Uterus (tissue), 2 donors: ENCODE measurements at regions not wholly inside any gene's neighbourhood (a gene's known extent, or its start where the extent isn't known, plus 50 kb on each side); places are given as distances from the start of the nearest gene placed in this dataset.

ENCODE experiments used
- POLR2A ChIP-seq, 2 donors: fragments of 450-650 bp; IDR thresholded peaks; one replicate each; pipeline ENCODE4 v1.6.1; 2016; ENCODE audit warnings: antibody characterized with exemption in 2 of 2, mild to moderate bottlenecking in 1 of 2, moderate library complexity in 1 of 2
- TF ChIP-seq, protein P1 (sequence below), 4 experiments: fragments of 200-600 bp in 2 of 4; fragments of 450-650 bp in 2 of 4; sonication (generic) in 2 of 4; IDR thresholded peaks; one replicate each; pipeline ENCODE4 v1.5.1; 2016 to 2019; ENCODE audit warnings: antibody characterized with exemption in 4 of 4, mild to moderate bottlenecking in 2 of 4, moderate library complexity in 1 of 4

DNA sequence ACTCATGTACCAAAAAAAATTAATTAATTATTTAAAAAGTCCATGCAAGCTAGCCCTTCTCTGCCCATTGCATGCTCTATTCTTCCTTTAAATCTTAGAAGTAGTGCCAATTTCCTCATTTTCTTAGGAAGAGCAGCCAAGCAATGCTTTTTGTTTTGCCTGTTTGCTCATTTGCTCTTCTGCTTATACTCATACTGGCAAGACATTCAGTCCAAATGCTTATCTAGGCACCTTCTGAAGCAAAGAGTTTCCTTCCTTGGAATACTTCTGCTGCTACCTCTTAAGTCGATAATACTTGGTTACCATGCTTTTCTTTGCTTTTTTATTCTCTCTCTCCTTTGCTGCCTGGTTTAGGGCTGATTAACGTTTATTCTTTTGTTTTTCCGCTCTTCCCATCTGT lies 1318.3 kb downstream of the AACS start:
- TF ChIP-seq, protein P1, sequence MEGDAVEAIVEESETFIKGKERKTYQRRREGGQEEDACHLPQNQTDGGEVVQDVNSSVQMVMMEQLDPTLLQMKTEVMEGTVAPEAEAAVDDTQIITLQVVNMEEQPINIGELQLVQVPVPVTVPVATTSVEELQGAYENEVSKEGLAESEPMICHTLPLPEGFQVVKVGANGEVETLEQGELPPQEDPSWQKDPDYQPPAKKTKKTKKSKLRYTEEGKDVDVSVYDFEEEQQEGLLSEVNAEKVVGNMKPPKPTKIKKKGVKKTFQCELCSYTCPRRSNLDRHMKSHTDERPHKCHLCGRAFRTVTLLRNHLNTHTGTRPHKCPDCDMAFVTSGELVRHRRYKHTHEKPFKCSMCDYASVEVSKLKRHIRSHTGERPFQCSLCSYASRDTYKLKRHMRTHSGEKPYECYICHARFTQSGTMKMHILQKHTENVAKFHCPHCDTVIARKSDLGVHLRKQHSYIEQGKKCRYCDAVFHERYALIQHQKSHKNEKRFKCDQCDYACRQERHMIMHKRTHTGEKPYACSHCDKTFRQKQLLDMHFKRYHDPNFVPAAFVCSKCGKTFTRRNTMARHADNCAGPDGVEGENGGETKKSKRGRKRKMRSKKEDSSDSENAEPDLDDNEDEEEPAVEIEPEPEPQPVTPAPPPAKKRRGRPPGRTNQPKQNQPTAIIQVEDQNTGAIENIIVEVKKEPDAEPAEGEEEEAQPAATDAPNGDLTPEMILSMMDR (IDR thresholded peaks at IDR 0.05), result no peak
- no peak for TF ChIP-seq POLR2A (IDR thresholded peaks at IDR 0.05)
